ENCODE measurements at regions not wholly inside any gene's neighbourhood (a gene's known extent, or its start where the extent isn't known, plus 50 kb on each side); places are given as distances from the start of the nearest gene placed in this dataset.

DNA sequence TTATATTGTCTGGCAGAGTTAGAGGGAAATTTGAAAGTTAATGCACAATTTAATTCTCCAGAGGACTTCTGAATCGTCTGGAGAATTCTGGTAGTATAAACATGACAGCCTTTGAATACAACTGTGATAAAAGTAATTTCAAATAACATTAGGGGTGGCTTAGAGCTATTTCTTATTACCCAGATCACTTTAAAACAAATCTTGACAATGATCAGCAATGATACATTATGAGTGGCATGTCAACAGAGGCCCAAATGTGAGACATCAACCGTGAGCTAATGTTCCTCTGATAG, 259.1 kb downstream of the HACE1 start:
- Histone ChIP-seq H3K9me3 (ENCODE audit: insufficient read depth, low read length) (no peaks in the 10 kb centered on the region), H2AFZ (ENCODE audit: low read depth, low read length) (no peak overlapping the region), H3K4me2 (ENCODE audit: low read length) (no peak overlapping the region), H3K9ac (ENCODE audit: low read length) (no peak overlapping the region), H3K27ac (ENCODE audit: low read length) (no peak overlapping the region), H3K79me2 (ENCODE audit: low read length) (no peaks in the 10 kb centered on the region), H3K4me1 (ENCODE audit: low read length) (no peaks in the 10 kb centered on the region), H3K27me3 (ENCODE audit: low read depth, low read length) (no peaks in the 10 kb centered on the region), H3K4me3 (ENCODE audit: low read length) (no peak overlapping the region), H4K20me1 (ENCODE audit: insufficient read depth, low read length) (no peaks in the 10 kb centered on the region), H3K36me3 (replicated peaks; ENCODE audit: low read depth, low read length) (no peaks in the 10 kb centered on the region)
- TF ChIP-seq, protein P1, sequence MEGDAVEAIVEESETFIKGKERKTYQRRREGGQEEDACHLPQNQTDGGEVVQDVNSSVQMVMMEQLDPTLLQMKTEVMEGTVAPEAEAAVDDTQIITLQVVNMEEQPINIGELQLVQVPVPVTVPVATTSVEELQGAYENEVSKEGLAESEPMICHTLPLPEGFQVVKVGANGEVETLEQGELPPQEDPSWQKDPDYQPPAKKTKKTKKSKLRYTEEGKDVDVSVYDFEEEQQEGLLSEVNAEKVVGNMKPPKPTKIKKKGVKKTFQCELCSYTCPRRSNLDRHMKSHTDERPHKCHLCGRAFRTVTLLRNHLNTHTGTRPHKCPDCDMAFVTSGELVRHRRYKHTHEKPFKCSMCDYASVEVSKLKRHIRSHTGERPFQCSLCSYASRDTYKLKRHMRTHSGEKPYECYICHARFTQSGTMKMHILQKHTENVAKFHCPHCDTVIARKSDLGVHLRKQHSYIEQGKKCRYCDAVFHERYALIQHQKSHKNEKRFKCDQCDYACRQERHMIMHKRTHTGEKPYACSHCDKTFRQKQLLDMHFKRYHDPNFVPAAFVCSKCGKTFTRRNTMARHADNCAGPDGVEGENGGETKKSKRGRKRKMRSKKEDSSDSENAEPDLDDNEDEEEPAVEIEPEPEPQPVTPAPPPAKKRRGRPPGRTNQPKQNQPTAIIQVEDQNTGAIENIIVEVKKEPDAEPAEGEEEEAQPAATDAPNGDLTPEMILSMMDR (IDR thresholded peaks at IDR 0.05; ENCODE audit: low read depth, low read length): no peak
- TF ChIP-seq EZH2phosphoT487 (IDR thresholded peaks at IDR 0.05; ENCODE audit: low read depth): no peak

DNA sequence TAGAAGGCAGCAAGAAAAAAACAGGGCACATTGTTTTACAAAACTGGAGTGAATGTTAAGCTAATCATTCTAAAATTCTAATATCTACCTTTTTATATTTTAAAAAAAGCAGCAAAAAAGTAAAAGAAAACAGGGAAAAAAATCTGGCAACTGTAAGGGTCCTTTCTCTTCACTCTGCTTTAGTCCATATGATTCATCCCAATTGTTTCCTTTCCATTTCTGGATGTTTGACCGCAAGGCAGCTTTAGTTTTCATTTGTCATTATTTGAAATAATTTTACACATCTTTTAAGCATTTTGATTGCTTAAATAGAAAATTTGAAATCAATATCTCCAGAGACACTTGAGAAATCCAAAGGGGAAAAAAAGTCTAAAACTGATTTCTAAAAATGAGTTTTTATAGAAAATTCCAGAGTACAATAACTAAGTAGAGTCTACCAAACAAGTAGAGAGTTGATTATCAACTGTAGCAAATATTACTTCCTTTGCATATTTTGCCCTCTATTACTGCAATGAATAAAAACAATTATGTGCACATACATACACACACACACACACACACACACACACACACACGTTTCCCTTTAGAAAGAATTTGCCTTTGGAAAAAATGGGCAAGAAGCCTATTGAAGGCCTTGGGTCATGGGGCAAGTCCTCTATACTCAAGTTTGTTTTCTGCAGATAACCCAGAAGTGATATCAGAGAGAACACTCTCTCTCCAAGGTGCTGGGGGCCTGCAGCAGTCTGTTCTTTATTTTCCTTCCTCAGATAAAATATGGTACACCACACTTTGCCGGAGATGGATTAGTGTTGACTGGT, 259.7 kb downstream of the HACE1 start:
- Histone ChIP-seq H4K20me1 (ENCODE audit: insufficient read depth, low read length) (no peaks in the 10 kb centered on the region), H3K4me2 (ENCODE audit: low read length) (no peak overlapping the region), H3K27ac (ENCODE audit: low read length) (no peak overlapping the region), H3K27me3 (ENCODE audit: low read depth, low read length) (no peaks in the 10 kb centered on the region), H3K36me3 (replicated peaks; ENCODE audit: low read depth, low read length) (no peaks in the 10 kb centered on the region), H3K9me3 (ENCODE audit: insufficient read depth, low read length) (no peaks in the 10 kb centered on the region), H3K9ac (ENCODE audit: low read length) (no peak overlapping the region), H3K4me3 (ENCODE audit: low read length) (no peak overlapping the region), H2AFZ (ENCODE audit: low read depth, low read length) (no peak overlapping the region), H3K79me2 (ENCODE audit: low read length) (no peaks in the 10 kb centered on the region), H3K4me1 (ENCODE audit: low read length) (no peaks in the 10 kb centered on the region)
- TF ChIP-seq EZH2phosphoT487 (IDR thresholded peaks at IDR 0.05; ENCODE audit: low read depth): no peak
- TF ChIP-seq, protein P1 (IDR thresholded peaks at IDR 0.05; ENCODE audit: low read depth, low read length): no peak

DNA sequence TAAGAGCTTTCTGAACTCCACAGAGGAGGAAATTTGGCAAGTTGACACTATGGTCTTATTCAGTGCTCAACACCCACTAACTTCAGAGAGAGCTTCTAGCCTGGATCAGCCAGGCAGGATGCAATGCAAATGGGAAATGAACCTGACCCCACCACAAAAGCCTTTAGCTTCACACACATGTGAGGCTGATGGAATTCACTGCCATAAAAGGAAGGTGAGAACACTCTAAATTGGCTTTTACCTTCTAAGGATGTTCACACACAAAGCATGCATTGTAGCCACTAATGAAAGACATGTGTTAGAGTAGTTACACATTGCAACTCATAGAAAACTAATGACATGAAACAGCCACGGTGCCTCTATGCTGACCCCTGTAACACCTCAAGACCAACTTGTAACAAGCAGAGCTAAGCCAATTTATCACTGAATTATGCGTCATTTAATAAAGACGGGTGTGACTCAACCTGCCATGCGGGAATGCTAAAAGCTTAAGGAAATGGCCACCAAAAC, 262.1 kb downstream of the HACE1 start:
- Histone ChIP-seq H3K36me3 (replicated peaks; ENCODE audit: low read depth, low read length) (no peaks in the 10 kb centered on the region), H3K79me2 (ENCODE audit: low read length) (no peaks in the 10 kb centered on the region), H3K27ac (ENCODE audit: low read length) (no peak overlapping the region), H4K20me1 (ENCODE audit: insufficient read depth, low read length) (no peaks in the 10 kb centered on the region), H3K4me3 (ENCODE audit: low read length) (no peak overlapping the region), H2AFZ (ENCODE audit: low read depth, low read length) (no peak overlapping the region), H3K4me2 (ENCODE audit: low read length) (no peak overlapping the region), H3K27me3 (ENCODE audit: low read depth, low read length) (no peaks in the 10 kb centered on the region), H3K4me1 (ENCODE audit: low read length) (no peaks in the 10 kb centered on the region), H3K9me3 (ENCODE audit: insufficient read depth, low read length) (no peaks in the 10 kb centered on the region), H3K9ac (ENCODE audit: low read length) (no peak overlapping the region)
- TF ChIP-seq, protein P1 (IDR thresholded peaks at IDR 0.05; ENCODE audit: low read depth, low read length): no peak
- TF ChIP-seq EZH2phosphoT487 (IDR thresholded peaks at IDR 0.05; ENCODE audit: low read depth): no peak

DNA sequence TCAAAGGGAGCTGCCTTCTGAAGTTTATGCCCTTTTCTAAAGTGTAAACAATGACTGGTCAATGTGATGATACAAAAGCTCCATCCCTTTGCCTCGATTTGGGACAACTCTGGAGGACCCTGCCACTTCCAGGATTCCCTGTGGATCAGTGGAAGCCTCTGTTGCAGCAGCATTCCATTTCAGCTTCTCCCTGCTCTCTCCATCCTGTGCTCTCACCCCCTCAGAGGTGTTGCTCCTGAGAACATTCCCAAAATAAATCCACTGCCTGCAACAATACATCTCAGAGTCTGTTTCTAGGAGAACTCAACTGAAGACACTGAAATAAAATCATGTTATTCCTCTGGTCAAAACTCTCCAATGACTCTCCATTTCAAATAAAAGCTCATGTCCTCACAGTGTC, 263.6 kb downstream of the HACE1 start:
- Histone ChIP-seq H3K4me1 (ENCODE audit: low read length) (no peaks in the 10 kb centered on the region), H3K27ac (ENCODE audit: low read length) (no peak overlapping the region), H3K36me3 (replicated peaks; ENCODE audit: low read depth, low read length) (no peaks in the 10 kb centered on the region), H3K4me3 (ENCODE audit: low read length) (no peak overlapping the region), H3K4me2 (ENCODE audit: low read length) (no peak overlapping the region), H2AFZ (ENCODE audit: low read depth, low read length) (no peak overlapping the region), H3K27me3 (ENCODE audit: low read depth, low read length) (no peaks in the 10 kb centered on the region), H4K20me1 (ENCODE audit: insufficient read depth, low read length) (no peaks in the 10 kb centered on the region), H3K9me3 (ENCODE audit: insufficient read depth, low read length) (no peaks in the 10 kb centered on the region), H3K79me2 (ENCODE audit: low read length) (no peaks in the 10 kb centered on the region), H3K9ac (ENCODE audit: low read length) (no peak overlapping the region)
- no peak for TF ChIP-seq EZH2phosphoT487 (IDR thresholded peaks at IDR 0.05; ENCODE audit: low read depth)
- TF ChIP-seq, protein P1 (IDR thresholded peaks at IDR 0.05; ENCODE audit: low read depth, low read length): no peak
